ENCODE measurements at regions not wholly inside any gene's neighbourhood (a gene's known extent, or its start where the extent isn't known, plus 50 kb on each side); places are given as distances from the start of the nearest gene placed in this dataset.

GRCh38 chr4:158459085-158459820, 62.4 kb upstream of the RXFP1 start:
- no peak for DNase-seq (ENCODE audit: low spot score)
- H3K4me3 ChIP-seq = no peak overlapping the region
- H3K27ac ChIP-seq = no peak overlapping the region
- TF ChIP-seq, protein P1, sequence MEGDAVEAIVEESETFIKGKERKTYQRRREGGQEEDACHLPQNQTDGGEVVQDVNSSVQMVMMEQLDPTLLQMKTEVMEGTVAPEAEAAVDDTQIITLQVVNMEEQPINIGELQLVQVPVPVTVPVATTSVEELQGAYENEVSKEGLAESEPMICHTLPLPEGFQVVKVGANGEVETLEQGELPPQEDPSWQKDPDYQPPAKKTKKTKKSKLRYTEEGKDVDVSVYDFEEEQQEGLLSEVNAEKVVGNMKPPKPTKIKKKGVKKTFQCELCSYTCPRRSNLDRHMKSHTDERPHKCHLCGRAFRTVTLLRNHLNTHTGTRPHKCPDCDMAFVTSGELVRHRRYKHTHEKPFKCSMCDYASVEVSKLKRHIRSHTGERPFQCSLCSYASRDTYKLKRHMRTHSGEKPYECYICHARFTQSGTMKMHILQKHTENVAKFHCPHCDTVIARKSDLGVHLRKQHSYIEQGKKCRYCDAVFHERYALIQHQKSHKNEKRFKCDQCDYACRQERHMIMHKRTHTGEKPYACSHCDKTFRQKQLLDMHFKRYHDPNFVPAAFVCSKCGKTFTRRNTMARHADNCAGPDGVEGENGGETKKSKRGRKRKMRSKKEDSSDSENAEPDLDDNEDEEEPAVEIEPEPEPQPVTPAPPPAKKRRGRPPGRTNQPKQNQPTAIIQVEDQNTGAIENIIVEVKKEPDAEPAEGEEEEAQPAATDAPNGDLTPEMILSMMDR (IDR thresholded peaks at IDR 0.05) = no peak

DNA sequence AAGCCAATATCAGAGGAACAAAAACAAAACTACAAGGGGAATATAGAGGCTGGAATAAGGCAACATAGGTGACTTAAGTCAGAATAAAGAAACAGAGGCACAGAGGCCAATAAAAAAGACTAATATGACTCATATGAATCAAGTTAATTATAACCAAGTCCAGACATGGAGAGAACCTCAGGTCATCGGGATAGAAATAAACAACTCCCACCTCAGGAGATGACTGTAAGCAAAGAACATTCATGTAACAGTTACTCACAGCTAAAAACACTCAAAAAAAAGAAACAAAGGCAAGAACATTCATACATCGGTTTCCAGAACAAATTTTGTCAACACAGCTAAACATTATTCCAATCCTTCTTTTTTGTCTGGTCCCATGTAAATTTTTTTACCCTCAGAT, 60.3 kb upstream of the RXFP1 start:
- no peak for DNase-seq (ENCODE audit: low spot score)
- H3K27ac ChIP-seq = no peak overlapping the region
- TF ChIP-seq, protein P1 (IDR thresholded peaks at IDR 0.05) = no peak
- H3K4me3 ChIP-seq = no peak overlapping the region

DNA sequence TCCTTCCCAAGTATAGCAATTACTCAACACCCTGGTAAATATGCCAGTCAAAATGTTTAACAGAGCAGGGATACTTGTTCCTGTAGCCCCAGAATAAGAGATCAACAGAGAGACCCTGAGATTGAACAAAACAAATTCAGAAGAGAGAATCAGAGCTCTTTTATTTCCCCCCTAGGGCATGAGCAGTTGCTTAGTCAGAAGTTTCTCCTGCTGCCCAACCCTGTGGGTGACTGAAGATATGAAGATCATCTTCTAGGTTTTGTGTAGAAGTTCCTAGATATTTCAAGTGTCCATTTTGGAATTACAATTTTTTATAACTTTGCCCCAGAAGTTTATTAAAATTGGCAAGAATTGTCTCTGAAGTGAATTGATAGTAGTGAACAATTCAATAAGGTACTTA, 59.1 kb upstream of the RXFP1 start:
- TF ChIP-seq, protein P1 (IDR thresholded peaks at IDR 0.05) = no peak
- no peak for DNase-seq (ENCODE audit: low spot score)
- Histone ChIP-seq H3K27ac (no peak overlapping the region), H3K4me3 (no peak overlapping the region)
